ENCODE measurements at regions not wholly inside any gene's neighbourhood (a gene's known extent, or its start where the extent isn't known, plus 50 kb on each side); places are given as distances from the start of the nearest gene placed in this dataset.

- TF ChIP-seq CTCF (IDR thresholded peaks at IDR 0.05; ENCODE audit: low read depth, low read length): no peak
- no peak for TF ChIP-seq EZH2phosphoT487 (IDR thresholded peaks at IDR 0.05; ENCODE audit: low read depth)
These were observed 110.3 kb upstream of the VSTM2B start for GRCh38 chr19:29415507-29415906.
